Activated naive CD4-positive, alpha-beta T cell treated with anti-CD3 and anti-CD28 coated beads for 36 hours (primary cell): ENCODE measurements at regions not wholly inside any gene's neighbourhood (a gene's known extent, or its start where the extent isn't known, plus 50 kb on each side); places are given as distances from the start of the nearest gene placed in this dataset.
"Not testable (repeated sequence)": the region's sequence is repeated elsewhere in the genome, so short reads cannot be mapped to it uniquely, and the experiment has no call there.

Source experiments
- CTCF ChIA-PET: fragments of 350-600 bp; sonication (Branson Sonifier 250); formaldehyde crosslinking; loops from one replicate; lab custom pipeline; 2021; ENCODE audit warnings: antibody characterized with exemption; lab: Charles Lee
- DNase-seq: peaks from one replicate; pipeline ENCODE4 v3.0.0-alpha.2; 2020
- H3K27ac Mint-ChIP-seq: one replicate; pipeline ENCODE4 v1.8.0; 2021; ENCODE audit warnings: mild to moderate bottlenecking, mixed read lengths
- H3K27me3 Mint-ChIP-seq: one replicate; pipeline ENCODE4 v1.8.0; 2021; ENCODE audit warnings: low read depth, mixed read lengths
- H3K36me3 Mint-ChIP-seq: one replicate; pipeline ENCODE4 v1.8.0; 2021; ENCODE audit warnings: low read depth, mixed read lengths
- H3K4me1 Mint-ChIP-seq: one replicate; pipeline ENCODE4 v1.8.0; 2021; ENCODE audit warnings: low read depth, mixed read lengths
- H3K4me3 Mint-ChIP-seq: one replicate; pipeline ENCODE4 v1.8.0; 2021; ENCODE audit warnings: mild to moderate bottlenecking, moderate library complexity, mixed read lengths
- H3K9me3 Mint-ChIP-seq: one replicate; pipeline ENCODE4 v1.8.0; 2021; ENCODE audit warnings: mixed read lengths
- intact Hi-C: fragments of 100-400 bp; cut with micrococcal nuclease; formaldehyde crosslinking; loops from one replicate; pipeline ENCODE4 v1.15.1; 2023

DNA sequence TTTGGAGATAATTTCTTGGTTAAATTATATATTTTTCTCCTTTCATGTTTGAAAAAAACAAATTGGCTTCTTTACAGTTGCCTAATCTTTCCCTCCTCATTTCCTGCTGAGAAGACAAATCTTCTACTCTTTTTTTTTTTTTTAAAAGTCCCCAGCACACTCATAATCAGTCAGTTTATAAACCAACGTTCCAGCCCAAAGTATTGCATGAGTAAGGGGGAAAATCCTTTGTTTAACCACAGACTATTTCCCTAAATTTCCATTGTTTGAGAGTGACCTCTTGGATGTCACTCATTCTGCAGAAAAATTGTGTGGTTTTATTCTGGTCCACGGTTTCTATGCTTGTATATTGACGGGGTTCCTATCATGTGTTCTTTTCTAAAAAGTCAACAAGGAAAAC lies 55.1 kb upstream of the TLR4 start:
- H3K27me3 Mint-ChIP-seq = peaks cover 18% of the 10 kb centered on the region
- no peaks in the 10 kb centered on the region for H3K9me3 Mint-ChIP-seq
- CTCF ChIA-PET = no interaction called here
- DNase-seq = no peak
- peaks cover 4% of the 10 kb centered on the region for H3K4me1 Mint-ChIP-seq
- intact Hi-C loops = no loop called here
- no peaks in the 10 kb centered on the region for H3K36me3 Mint-ChIP-seq
- H3K27ac Mint-ChIP-seq = no peak overlapping the region
- H3K4me3 Mint-ChIP-seq = no peak overlapping the region

DNA sequence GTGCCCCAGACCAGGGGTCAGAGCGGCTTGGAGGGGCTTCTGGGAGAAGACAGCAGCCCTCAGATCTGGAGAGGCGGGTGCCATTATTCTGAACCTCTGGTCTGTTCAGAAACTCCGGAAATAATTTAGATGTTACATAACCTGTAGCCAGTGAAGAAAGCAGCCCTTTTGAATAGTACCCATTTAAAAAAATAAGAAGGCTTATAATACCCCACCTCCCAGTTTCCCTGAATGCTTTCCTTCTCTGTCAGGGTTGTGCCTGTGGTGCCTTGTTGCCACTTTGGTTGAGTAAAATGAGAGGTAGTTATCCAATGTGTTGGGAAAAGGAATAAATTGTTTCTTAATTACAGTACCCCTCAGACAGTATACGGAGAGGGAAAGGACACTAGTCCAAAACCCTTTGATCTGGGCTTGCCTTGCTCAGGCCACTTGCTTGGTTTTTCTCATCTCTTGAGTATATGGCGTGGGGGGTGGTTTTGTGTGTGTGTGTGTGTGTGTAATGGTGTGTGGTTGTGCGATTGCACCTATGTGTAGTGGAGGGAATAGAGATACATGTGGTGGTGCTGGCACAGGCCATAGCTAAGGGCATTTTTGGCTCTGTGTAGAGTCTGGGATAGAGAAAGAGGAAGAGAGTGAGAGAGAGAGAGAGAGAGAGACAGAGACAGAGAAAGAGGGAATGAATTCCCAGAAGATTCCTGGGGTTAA lies 59.1 kb upstream of the TLR4 start:
- H3K27ac Mint-ChIP-seq = no peak overlapping the region
- peaks cover 35% of the 10 kb centered on the region for H3K27me3 Mint-ChIP-seq
- no peaks in the 10 kb centered on the region for H3K9me3 Mint-ChIP-seq
- intact Hi-C loops = loop anchor here (2.0 kb wide), 1 partner anchor 138 kb away; no protein-coding TSS in a partner anchor
- DNase-seq = no peak
- H3K36me3 Mint-ChIP-seq = no peaks in the 10 kb centered on the region
- no peak overlapping the region for H3K4me3 Mint-ChIP-seq
- CTCF ChIA-PET = interaction anchor here (0.6 kb wide), 1 partner anchor 420 kb away, joined by 3 read pairs; no protein-coding TSS in a partner anchor
- H3K4me1 Mint-ChIP-seq = peaks cover 4% of the 10 kb centered on the region

DNA sequence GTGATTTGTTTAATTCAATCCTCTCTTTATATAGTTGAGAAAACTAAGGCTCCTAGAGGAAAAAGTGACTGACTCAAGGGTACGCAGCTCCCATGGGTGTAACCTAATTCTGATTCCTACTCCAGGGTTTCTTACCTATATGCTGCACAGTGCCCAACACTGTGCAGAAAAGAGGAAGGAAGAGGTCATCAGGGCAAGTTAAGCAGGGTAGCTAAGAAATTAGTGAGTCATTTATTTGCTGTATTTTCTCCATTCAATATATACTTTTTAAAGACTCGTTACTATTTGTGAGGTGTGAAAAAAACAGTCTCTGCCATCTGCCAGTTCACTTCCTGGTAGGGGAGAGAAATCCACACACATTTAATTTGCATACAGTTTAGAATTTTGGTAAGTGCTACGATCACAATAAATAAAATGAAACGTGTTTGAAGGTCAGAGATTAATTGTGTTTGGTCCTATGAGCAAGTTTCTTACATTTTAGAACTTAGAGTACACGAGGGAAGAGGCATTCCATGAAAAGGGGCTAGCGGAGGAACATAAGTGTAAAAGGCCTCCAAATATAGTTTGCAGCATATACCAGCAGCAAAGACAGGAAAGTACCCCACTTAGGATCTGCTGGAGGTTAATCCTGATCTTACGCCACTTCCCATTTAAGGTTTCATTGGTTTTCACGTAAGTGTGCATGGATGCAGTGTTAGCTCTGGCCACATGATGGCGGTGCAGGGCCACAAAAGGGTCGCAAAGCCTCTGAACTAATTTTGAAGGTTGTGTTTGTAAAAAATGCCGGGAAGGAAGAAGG lies 59.9 kb upstream of the TLR4 start:
- intact Hi-C loops = loop anchor here (2.0 kb wide), 1 partner anchor 138 kb away; no protein-coding TSS in a partner anchor
- CTCF ChIA-PET = interaction anchor here (0.6 kb wide), 1 partner anchor 421 kb away, joined by 3 read pairs; no protein-coding TSS in a partner anchor
- Mint-ChIP-seq H3K36me3 (no peaks in the 10 kb centered on the region), H3K4me1 (peaks cover 4% of the 10 kb centered on the region), H3K27me3 (peaks cover 32% of the 10 kb centered on the region), H3K9me3 (no peaks in the 10 kb centered on the region), H3K4me3 (no peak overlapping the region), H3K27ac (no peak overlapping the region)
- peak; percentile 72 for DNase-seq

DNA sequence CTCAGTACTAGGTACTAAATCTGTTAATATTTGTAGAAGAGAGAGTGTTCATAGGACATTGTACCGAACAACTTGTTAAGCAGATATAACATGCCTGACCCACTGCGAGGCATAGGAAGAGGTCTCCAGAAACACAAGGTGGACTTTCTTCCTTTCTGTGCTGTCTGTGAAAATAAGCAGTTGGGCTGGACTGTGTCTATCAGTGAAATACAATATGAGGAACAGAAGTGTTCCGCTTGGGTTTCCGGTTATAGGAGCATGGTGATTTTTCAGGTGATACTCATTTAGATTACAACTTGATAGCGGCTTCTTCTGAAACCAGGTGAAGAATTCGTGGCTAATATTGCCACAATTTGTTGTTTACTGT lies 60.9 kb upstream of the TLR4 start:
- Mint-ChIP-seq H3K27ac (no peak overlapping the region), H3K27me3 (peaks cover 29% of the 10 kb centered on the region), H3K9me3 (no peaks in the 10 kb centered on the region), H3K4me1 (peaks cover 4% of the 10 kb centered on the region), H3K4me3 (no peak overlapping the region), H3K36me3 (no peaks in the 10 kb centered on the region)
- no peak for DNase-seq
- CTCF ChIA-PET = no interaction called here
- intact Hi-C loops = no loop called here

DNA sequence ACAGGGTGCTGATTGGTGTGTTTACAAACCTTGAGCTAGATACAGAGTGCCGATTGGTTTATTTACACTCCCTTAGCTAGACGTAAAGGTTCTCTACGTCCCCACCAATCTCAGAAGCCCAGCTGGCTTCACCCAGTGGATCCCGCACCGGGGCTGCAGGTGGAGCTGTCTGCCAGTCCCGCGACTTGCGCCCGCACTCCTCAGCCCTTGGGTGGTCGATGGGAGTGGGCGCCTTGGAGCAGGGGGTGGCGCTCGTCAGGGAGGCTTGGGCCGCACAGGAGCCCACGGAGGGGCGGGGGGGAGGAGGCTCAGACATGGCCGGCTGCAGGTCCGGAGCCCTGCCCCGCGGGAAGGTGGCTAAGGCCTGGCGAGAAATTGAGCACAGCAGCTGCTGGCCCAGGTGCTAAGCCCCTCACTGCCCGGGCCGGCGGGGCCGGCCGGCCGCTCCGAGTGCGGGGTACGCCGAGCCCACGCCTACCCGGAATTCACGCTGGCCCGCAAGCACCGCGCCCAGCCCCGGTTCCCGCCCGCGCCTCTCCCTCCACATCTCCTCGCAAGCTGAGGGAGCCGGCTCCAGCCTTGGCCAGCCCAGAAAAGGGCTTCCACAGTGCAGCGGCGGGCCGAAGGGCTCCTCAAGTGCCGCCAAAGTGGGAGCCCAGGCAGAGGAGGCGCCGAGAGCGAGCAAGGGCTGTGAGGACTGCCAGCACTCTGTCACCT lies 61.5 kb upstream of the TLR4 start:
- H3K27ac Mint-ChIP-seq, CTCF ChIA-PET, H3K4me1 Mint-ChIP-seq, intact Hi-C loops, H3K9me3 Mint-ChIP-seq, H3K36me3 Mint-ChIP-seq, DNase-seq, H3K4me3 Mint-ChIP-seq: not testable (repeated sequence)
- peaks cover 29% of the 10 kb centered on the region for H3K27me3 Mint-ChIP-seq

DNA sequence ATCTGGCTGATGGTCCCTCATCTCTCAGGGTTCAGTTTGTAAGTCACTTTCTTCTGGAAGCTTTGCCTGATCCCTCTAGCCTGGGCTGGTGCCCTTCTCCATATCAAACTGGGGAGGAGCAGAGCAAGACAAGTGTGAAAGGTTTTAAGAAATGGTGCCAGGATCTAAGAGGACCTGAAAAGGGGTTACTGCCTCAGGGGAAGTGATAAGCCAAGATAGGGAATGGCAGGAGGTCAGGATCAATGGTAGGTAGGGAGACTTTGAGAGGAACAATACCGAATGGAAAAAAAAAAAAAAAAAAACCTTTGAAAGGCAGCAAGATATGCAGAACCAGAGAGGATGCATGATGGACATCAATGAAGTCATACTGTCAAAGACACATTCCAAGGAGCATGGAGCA lies 67.5 kb upstream of the TLR4 start:
- intact Hi-C loops = no loop called here
- Mint-ChIP-seq H3K27ac (no peak overlapping the region), H3K4me1 (no peaks in the 10 kb centered on the region), H3K4me3 (no peak overlapping the region), H3K27me3 (peaks cover 6% of the 10 kb centered on the region), H3K36me3 (no peaks in the 10 kb centered on the region), H3K9me3 (no peaks in the 10 kb centered on the region)
- CTCF ChIA-PET = no interaction called here
- no peak for DNase-seq

DNA sequence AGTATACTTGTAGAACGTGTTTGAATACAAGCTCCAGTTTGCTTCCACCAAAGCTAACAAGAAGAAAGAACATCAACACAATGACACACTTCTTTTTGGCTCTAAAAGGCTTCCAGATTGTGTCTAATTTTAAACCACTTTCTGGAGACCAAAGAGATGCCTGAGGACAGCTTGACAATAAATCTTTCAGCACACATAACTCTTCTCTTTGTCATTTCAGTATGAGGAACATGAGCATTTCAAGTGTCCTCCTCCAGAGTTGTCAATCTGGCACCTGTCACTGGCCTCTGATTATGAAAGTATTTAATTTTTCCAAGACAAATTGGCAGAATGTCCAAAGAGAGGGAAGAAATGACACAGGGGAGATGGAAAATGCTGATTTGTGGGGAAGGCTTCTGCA lies 79.0 kb upstream of the TLR4 start:
- H3K9me3 Mint-ChIP-seq = peaks cover 15% of the 10 kb centered on the region
- H3K36me3 Mint-ChIP-seq = no peaks in the 10 kb centered on the region
- intact Hi-C loops = no loop called here
- H3K27ac Mint-ChIP-seq = no peak overlapping the region
- CTCF ChIA-PET = no interaction called here
- no peaks in the 10 kb centered on the region for H3K4me1 Mint-ChIP-seq
- no peak overlapping the region for H3K4me3 Mint-ChIP-seq
- H3K27me3 Mint-ChIP-seq = peaks cover 2% of the 10 kb centered on the region
- no peak for DNase-seq

DNA sequence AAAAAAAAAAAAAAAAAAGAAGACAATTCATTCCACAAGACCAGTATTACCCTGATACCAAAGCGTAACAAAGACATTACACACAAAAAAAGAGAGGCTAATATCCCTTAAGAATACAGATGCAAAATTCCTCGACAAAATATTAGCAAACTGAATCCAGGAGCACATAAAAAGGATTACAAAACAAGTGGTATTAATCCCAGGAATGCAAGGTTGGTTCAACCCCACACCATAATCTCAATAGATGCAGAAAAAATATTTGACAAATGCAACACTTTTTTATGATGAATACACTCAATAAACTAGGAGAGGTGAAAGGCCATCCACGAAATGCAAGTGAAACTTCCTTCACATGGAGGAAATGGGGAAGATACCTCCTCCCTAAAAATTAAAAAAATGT lies 80.1 kb upstream of the TLR4 start:
- Mint-ChIP-seq H3K9me3 (peaks cover 15% of the 10 kb centered on the region), H3K27ac (no peak overlapping the region), H3K4me3 (no peak overlapping the region), H3K27me3 (no peaks in the 10 kb centered on the region), H3K36me3 (no peaks in the 10 kb centered on the region), H3K4me1 (no peaks in the 10 kb centered on the region)
- DNase-seq = no peak
- intact Hi-C loops = no loop called here
- CTCF ChIA-PET = no interaction called here

DNA sequence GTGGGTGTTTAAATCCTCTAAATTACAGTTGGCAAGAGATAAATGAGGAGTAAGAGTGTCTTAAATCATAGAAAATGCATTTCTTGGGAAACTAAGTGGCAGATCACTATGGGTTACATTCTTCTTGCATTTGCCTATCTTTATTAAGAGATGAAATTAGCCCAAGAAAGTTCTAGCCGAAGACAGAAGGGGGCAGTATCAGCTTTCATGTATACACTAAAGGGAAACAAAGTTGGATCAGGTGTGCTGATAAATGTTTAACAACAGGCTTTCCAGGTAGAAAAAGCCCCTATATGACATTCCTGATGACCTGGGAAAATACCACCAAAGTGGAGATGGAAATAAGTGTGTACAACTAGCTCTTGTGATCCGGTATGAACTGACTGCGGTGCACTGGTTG lies 81.9 kb upstream of the TLR4 start:
- Mint-ChIP-seq H3K4me1 (no peaks in the 10 kb centered on the region), H3K27ac (no peak overlapping the region), H3K9me3 (peaks cover 15% of the 10 kb centered on the region), H3K36me3 (no peaks in the 10 kb centered on the region), H3K27me3 (no peaks in the 10 kb centered on the region), H3K4me3 (no peak overlapping the region)
- intact Hi-C loops = no loop called here
- CTCF ChIA-PET = no interaction called here
- DNase-seq = no peak

DNA sequence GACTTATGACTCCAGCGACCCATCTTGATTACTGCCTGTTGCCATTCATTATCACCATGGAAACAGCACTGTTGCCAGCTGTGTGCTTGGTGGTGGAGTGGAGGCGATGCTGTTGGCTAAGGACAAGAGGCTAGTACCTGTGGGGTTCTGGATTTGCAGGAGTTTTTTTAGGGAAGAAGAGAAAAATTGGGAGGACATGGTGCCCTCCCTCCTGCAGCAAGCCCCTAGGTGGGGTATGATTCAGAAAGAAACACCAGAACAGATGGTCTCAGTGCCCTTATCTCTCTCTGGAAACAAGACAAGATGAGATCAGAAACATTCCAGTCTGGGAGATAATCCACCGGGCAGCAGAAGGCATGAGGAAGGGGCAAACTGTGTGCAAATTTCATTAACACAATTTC lies 87.8 kb upstream of the TLR4 start:
- Mint-ChIP-seq H3K9me3 (no peaks in the 10 kb centered on the region), H3K27me3 (no peaks in the 10 kb centered on the region), H3K36me3 (no peaks in the 10 kb centered on the region), H3K4me3 (no peak overlapping the region), H3K4me1 (no peaks in the 10 kb centered on the region), H3K27ac (no peak overlapping the region)
- CTCF ChIA-PET = no interaction called here
- intact Hi-C loops = no loop called here
- no peak for DNase-seq

DNA sequence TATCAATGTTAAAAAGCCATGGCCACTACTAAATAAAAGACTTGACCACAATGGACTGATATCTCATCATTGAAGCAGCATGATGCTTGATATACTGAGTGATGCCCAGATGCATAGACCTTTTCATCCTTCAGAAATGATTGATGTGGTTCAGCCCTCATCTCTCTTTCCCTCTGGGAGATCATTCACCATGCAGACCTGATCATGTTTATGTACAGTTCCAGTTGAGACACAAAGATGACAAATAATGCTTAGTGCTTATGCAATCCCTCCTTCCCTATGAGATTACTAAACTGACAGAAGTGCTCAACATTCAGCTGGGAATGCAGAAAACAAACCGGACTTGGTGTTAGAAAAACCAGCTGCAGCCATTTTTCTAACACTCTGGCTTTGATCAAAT lies 91.9 kb upstream of the TLR4 start:
- Mint-ChIP-seq H3K9me3 (peaks cover 4% of the 10 kb centered on the region), H3K36me3 (no peaks in the 10 kb centered on the region), H3K4me3 (no peak overlapping the region), H3K27me3 (peaks cover 4% of the 10 kb centered on the region), H3K4me1 (no peaks in the 10 kb centered on the region), H3K27ac (no peak overlapping the region)
- no peak for DNase-seq
- CTCF ChIA-PET = no interaction called here
- intact Hi-C loops = no loop called here

DNA sequence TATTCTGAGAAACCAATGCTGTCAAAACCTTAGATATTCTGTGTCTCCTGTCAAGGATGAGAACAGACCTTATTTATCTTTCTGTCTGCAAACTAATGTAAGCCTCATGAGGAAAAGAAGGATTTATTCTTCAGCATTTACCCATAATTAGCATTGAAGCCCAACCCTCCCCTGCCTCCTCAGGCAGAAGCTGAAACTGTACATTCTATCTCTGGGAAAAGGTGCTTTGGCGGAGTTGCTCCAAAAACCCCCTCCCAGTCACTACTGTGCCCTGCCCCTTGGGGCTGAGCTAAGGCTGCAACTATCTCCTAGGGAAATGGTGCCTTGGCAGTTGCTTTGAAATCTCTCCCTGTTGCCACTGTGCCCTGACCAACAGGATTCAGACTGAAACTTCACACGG lies 106.2 kb upstream of the TLR4 start:
- no peaks in the 10 kb centered on the region for H3K36me3 Mint-ChIP-seq
- intact Hi-C loops = no loop called here
- CTCF ChIA-PET = no interaction called here
- H3K4me3 Mint-ChIP-seq = no peak overlapping the region
- DNase-seq = no peak
- H3K4me1 Mint-ChIP-seq = no peaks in the 10 kb centered on the region
- peaks cover 3% of the 10 kb centered on the region for H3K9me3 Mint-ChIP-seq
- H3K27me3 Mint-ChIP-seq = peaks cover 6% of the 10 kb centered on the region
- no peak overlapping the region for H3K27ac Mint-ChIP-seq
